Ammon's horn (tissue), 1 donor: ENCODE measurements at regions not wholly inside any gene's neighbourhood (a gene's known extent, or its start where the extent isn't known, plus 50 kb on each side); places are given as distances from the start of the nearest gene placed in this dataset.
"Not testable (repeated sequence)": the region's sequence is repeated elsewhere in the genome, so short reads cannot be mapped to it uniquely, and the experiment has no call there.

Experiments used
- DNase-seq: peaks from one replicate; pipeline ENCODE4 v3.0.0-alpha.2; 2016; ENCODE audit warnings: low spot score

DNA sequence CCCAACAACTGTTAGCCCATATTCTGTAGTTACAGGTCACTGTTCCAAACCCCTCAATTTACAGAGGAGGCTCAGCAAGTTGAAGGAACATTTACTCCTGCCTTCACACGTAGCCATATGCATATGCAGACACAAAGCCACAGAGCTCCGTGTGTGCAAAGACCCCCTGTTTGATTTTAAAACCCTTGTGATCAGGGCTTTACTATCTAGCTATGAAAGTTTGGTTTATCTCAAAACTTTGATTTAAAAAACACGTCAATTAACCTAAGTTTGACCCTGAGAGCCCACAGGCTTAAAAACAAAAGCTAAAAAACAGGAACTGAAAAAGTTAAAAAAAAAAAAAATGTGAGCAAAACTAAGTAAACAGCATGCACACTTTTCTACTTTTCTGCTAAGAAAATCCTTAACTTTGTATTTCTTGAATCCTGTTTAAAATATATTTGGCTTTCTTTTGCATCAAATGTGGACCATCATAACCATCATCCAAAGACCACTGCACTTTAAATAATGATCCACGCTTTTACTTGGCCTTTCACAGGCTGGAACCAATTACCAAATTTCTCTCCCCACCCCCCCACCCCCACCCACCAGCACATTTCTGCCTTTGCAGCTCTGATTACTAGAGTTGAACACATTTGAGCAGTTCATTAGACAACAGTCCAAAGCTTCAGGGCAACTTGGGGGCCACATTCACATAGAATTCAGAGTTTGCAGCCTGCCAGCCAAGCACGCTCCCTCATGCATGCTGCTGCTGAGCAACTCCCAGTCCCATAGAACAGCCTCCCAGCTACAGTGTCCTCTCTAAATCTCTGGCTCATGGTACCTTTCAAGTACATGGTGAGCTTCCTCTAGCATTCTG lies 128.8 kb upstream of the MAP3K1 start:
- no peak for DNase-seq

DNA sequence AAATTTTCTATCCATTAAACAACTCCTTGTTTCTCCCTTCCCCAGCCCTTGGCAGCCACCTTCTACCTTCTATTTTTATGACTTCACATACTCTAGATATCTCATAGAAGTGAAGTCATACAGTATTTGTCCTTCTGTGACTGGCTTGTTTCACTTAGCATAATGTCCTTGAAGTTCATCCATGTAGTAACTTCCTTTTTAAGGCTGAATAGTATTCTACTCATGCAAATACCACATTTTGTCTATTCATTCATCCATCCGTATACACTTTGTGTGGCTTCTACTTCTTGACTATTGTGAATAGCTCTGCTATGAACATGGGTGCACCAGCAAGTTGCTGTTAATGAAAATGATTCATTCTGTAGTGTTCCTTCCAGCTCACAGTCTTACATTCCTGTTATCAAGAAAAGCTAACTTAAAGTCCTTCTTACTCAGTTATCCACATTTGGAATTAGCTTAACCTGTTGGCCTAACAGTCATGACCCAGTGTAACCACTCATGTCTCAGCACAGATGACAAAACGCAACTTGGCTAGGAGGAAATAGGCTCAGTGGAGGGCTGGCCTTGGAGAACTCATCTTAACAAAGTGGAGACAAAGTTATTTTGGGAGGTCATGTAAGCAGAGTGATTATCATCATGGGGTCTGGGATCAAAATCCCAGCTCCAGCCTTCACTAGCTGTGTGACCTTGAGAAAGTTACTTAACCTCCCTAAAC lies 129.7 kb upstream of the MAP3K1 start:
- DNase-seq, result no peak

DNA sequence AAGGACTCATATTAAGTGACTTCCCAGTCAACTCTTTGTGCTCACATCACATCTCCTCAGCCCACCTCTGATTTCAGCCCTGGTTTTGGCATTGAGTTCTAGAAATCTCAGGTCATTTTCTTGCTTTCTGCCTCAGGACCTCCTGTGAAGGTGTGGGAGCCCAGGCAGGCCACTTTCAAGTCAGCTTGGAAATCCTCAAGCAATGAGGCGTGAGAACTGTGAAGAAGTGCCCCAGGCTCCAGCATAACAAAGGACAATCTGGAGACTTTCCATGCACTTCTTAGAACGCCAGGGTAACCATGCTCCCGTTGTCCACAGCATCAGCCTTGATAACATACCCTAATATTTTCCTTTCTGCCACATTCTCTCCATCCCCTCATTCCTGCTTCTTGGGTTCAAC lies 131.2 kb upstream of the MAP3K1 start:
- DNase-seq, result no peak

DNA sequence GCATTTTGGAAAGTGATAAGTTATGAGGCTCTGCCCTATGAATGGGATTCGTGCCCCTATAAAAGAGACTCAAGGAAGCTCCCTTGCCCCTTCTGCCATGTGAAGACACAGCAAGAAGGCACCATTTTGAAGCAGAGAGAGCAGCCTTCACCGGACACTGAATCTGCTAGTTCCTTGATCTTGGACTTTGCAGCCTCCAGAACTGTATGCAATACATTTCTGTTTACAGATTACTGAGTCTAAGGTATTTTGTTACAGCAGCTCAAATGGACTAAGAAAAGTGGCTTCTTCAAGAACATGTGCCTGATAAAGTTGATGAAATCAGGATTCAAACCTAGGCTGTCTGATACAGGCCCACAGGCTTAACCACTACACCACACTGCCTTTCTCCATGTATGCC lies 131.6 kb upstream of the MAP3K1 start:
- DNase-seq, result no peak

DNA sequence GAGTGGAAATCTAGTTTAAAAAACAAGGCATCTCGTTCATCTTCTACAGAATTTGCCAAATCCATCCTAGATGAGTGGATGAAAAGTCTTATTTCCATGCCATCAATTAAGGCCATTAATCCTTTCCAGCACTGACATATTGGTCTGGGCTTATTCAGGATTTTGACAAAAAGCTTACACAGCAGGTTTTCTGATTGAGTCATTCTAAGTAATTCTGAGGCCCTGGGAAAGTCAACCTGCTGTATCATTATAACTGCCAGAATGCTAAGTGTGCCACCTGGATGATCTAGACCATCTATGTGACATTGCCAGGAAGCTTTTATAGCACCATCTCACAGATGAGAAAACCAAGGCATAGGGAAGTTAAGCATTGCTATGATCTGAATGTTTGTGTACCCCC lies 132.1 kb upstream of the MAP3K1 start:
- no peak for DNase-seq

DNA sequence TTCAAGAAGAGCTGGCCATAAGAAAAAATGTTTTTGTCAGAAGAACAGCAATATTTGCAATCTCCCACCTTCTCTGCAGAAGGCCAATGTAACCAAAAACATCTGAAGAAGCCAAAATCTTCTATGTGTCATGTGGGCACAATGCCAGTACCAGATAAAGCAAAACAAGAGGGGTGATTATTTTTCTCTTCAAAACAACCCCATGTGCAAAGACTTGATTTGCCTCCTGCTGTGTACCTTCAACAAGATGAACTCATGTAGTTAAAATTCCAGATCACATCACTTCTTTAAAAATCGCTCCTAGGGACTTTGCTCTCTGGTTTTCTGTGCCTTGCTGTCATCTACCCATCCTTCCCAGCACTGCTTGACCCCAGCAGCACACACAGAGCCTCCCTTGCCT lies 134.0 kb upstream of the MAP3K1 start:
- no peak for DNase-seq

DNA sequence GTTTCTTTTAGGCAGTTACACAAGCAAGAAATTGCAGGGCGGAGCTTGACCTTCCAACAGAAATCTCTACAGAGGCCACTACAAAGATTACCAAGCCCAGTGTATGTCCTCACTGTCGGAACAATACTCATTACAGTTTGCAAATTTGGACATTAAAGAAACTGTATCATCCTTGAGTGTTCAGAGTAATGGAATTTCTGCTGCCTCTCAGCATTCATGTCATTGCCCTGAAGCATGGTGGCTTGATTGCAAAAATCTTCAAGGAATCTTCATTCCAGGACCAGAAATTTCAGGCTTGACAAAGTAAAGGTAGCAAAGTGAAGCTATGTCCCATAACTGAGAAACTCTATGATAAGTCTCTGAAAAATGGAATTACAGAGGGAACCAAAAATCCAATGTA lies 134.6 kb upstream of the MAP3K1 start:
- no peak for DNase-seq

DNA sequence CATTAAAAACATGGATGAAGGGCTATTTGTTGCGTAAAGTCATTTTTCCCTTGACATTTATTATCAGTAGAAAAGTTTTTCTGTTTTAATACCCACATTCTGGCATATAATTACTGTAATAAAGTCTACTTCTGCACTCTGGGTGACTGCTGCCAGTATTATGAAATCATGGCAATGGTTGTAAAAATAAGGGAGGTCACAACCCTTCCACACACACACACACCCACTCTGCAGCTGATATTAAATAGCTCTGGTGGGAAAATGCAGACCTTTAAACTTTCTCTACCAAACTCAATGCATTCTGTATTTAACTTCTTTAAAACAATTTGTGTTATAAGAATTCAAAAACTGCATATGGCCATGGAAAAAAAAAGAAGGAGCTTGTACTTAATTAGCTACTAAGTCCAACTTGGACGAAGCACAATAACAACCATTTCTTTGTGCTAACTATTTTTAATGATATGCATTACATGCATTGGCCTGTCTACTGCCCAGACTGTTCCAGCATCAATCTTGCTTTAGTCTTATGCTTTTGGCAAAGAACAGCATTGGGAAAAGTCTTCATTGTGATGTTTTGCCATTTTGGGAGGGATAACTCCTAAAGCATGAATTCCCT lies 137.6 kb upstream of the MAP3K1 start:
- DNase-seq, result no peak

DNA sequence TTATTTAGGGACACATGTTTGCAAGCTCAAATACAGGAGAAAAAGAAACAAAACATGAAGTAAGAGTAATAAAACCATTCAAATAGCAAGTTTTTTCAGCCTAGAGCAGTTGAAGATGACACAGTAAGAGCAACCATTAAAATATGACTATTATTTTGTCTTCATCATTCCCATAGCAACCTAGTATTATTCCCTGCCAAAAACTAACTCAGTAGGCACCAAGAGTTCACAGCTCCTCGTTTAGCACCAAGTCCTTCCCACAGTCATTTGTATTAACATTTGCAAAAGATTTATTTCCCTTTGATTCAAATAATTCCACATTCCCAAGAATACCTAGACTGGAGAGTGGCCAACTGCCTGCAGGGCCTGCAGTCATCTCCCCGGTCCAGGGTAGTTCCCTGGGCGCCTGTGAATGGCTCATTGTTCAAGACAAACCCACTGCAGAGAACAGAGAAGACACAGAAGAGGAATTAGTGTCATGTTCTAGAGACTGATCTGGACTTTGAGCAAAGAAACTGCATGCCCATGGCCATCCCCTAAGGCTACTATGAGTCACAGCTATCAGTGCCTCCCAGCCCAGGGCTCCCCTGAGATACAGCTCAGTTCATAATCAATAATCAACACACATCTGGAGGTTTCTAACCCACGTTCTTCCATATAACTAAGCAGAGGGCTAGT lies 139.1 kb upstream of the MAP3K1 start:
- no peak for DNase-seq

DNA sequence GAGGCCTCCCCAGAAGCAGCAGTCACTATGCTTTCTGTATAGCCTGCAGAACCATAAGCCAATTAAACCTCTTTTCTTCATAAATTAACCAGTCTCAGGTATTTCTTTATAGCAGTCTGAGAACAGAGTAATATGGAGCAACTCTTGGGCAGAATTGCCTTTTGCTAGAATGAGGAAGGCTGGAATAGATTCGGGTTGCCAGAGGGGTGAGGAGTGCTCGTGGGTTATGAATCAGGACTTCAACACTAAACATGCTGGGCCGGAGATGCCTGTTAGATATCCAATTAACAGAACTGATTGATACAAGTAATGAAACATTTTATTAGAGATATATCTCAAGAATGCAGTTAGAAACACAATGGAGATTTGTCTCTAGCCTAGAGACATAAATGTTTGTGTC lies 140.9 kb upstream of the MAP3K1 start:
- DNase-seq, result no peak

DNA sequence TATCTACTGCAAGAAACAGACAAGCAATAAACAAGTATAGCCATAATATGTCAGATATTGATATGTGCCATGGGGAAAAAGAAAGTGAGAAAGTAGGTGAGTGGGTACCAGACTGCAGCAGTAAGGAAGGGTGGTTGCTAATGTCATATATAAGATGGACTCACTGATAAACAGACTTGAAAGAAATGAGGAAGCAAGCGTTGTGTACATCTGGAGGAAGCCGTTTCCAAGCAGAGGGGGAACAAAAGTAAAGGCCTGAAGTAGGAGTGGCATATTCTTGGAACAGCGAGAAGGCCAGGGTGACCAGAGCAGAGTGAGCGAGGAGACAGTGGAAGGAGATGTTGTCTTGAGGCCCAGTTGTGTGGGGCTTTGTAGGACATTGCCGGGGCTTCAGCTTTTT lies 142.2 kb upstream of the MAP3K1 start:
- DNase-seq, result peak; percentile 57

DNA sequence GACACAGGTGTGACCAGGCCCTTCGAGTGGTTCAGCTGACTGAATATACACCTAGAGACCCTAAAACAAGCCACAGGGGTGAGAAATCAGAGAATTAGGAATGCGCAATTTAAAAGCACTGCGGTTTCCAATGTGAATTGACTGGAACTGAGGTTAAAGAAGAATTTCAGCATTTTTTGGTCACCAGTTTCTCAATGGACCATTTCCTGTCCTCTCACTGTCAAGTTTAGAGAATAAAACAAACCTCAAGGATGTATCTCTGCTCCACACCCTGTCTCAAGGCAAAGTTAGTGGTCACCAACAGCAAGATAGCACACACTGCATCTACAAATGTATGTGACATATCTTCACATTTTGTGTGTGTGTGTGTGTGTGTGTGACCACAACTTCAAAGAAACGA lies 143.8 kb upstream of the MAP3K1 start:
- DNase-seq, result no peak

DNA sequence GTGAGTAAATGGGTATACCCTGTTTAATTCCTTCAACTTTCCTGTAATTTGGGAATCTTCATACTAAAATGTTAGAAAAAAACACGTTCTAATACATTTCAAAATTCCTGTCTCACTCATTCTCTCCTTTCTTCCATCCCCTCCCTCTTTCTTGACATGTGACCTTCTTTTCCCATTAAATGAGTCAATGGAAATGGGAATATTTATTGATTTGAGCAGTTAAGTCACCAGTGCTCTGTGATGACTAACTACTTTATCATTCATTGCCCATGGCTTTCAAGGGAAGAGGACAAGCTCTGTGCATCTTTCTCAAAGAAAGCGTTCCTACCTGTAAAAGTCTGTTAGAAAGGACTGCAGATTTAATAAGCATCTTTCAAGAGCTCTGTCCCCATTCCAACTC lies 144.4 kb upstream of the MAP3K1 start:
- DNase-seq, result no peak

DNA sequence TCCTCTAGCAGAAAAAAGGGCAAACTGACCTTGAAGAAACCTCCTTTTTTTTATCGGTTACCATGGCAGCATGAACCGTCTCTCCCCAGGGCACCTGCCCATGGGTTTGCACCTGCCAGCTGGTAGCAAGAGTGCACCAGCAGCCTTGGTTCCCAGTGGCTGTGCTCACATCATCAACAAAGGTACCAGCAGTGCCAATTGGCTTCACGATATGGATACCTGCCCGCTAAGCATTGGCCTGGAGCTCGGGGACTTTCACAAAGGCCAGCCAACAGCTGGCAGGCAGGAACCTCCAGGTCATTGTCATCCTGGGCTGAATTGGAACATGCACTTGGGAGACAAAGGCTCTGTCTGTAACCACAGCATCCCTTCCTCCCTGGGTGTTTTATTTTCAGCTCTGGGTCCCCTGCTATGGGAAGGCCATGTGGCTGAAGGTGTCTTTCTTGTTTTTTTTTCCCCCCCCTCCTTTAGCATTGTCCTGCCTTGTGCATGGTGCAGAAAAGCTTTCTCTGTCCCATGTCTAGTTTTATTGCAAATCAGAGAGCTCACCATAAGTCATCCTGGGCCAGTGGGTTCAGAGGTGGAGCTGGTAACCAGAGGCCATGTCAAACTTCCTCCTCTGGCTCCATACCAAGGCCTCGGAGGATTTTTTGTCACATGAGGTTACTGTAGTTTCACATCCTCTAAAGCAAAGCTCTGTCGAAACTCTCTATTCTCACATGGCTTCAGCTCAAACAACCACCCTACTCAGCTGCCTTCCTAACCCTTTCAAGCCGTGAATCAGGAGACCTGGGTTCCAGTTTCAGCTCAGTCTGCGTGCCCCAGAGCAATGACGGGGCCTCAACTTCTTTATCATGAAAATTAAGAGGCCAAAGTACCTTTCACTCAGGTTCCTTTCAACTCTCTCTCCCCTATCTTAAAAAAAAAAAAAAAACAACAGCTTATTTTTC lies 145.5 kb upstream of the MAP3K1 start:
- peak; percentile 50 for DNase-seq

DNA sequence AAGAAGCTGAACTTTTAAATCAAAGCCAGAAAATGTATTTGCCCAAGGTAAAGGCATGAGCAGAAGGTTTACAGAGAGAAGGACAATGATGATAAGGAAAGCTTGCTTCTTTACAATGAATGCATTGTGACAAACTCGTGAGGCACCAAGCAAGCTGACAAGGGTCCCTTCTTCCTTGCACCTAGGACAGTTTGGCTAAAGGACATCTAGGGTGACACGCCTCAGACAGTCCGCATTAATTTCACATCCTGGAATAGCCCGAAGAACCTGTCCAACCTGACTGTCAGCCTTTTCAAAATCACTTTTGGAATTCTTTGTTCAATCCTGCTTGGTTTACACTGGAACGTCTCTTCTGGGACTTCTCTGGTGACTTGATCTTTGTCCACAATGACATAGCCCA lies 146.4 kb upstream of the MAP3K1 start:
- no peak for DNase-seq

DNA sequence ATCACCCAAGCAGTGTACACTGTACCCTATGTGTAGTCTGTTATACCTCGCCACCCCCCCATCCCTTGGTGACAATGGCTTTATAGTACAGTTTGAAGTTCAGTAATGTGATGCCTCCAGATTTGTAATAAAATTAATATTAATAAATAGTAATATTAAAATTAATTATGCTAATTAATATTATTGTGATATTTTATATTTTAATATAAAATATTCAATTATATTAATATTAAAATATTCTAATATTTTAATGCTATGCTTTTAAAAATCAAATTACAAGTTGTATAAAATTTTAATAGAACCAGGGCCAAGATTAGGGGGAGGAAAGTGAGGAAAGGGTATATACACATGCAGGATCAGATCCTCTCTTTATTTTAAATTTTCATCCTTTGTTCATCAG lies 147.7 kb upstream of the MAP3K1 start:
- DNase-seq, result no peak

DNA sequence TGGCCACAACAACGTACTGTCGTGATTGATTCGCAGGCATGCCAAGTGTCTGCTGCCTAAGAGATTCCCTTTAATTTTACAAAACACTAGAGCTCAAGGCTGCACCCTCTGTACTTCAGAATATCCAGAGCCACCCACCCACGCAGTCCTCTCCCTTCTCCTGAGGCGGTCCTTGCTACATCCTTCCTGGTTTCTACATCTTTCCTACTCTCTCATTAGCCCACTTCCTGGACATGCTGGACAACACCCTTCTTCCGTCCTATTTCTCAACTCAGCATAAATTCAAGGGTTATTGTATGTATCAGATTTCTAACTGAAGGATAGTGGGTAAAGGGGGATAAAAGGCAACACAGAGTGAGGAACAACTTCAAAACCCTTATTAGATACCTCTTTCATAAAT lies 148.4 kb upstream of the MAP3K1 start:
- DNase-seq, result no peak

DNA sequence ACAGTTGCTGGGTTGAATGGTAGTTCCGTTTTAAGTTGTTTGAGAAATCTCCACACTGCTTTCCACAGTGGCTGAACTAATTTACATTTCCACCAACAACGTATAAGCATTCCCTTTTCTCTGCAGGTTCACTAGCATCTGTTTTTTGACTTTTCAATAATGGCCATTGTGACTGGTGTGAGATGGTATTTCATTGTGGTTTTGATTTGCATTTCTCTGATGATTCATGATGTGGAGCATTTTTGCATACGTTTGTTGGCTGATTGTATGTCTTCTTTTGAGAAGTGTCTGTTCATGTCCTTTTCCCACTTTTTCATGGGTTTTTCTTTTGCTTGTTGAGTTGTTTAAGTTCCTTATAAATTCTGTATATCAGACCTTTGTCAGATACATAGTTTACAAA lies 150.2 kb upstream of the MAP3K1 start:
- not testable (repeated sequence) for DNase-seq

DNA sequence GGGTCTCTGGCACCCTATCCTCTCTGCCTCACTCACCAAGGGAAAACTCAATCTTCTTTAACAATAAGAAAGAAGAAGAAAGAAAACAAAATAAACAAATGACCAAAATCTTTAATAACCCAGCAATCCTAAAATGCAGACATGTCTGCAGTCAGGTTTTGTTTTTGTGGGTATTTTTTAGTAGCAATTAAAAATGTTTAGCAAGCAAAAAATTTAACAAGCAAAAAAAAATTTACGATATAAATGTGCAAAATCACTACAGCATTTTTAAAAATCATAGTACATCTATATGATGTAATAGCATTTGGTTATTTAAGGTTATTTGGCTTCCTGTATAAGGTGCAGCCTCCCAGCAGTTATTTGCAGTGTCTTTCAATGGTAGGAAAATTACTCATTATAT lies 151.3 kb upstream of the MAP3K1 start:
- DNase-seq, result no peak

DNA sequence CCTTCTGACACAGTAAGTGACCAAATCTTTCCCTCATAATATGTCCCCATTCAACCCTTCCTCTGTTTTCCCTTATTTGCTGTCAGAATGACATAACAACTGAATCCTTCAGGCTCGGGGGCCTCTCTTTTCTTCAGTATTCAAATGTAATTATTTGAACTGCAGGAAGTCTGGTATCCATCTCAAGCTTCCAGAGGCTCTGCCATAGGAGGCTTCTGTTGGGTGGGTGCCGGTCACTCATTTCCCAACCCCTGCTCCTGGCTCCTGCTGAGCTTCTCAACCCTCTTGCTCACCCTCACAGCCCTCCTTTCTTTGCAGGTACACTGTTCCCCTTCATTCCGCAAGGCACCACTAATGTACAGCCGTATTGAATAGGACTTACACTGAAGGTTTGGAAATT lies 151.8 kb upstream of the MAP3K1 start:
- no peak for DNase-seq

DNA sequence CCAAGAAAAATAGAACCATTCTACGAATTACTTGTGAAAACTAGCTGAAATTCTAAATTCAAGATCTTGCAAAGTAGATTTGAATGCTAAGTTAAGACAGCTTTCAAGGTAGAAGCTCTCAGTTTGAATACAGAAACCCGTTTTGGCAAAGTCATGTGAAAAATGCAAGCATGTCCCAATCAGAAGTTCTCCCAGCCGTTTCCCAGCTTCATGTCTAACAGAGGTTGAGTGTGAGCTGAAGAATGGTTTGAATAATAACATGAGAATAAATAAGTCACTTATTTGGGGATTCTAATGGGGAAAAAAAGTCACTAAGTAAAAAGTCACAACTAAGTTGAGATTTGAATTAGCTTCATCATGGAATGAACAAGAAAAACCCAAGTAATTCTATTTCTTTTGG lies 152.5 kb upstream of the MAP3K1 start:
- no peak for DNase-seq

DNA sequence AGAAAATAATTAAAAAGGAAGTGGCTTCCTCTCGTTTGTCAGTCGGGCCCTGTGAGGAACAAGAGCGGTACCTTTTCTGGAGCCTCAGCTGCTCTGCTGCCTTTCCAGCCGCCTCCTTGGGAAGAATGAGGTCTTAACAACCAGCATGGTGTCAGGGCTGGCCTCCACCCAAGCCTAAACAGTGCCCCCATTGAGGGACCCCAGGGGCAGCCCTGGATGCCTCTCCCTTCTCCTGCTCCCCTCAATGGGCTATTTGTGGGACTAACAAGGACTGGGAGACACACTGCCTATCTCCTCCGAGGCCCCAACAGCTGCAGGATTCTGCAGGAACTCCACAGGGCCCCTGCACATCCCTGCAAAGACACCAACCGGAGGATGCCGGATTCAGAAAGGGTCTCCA lies 155.4 kb upstream of the MAP3K1 start:
- DNase-seq, result peak; percentile 90
